ENCODE measurements at regions not wholly inside any gene's neighbourhood (a gene's known extent, or its start where the extent isn't known, plus 50 kb on each side); places are given as distances from the start of the nearest gene placed in this dataset.

DNA sequence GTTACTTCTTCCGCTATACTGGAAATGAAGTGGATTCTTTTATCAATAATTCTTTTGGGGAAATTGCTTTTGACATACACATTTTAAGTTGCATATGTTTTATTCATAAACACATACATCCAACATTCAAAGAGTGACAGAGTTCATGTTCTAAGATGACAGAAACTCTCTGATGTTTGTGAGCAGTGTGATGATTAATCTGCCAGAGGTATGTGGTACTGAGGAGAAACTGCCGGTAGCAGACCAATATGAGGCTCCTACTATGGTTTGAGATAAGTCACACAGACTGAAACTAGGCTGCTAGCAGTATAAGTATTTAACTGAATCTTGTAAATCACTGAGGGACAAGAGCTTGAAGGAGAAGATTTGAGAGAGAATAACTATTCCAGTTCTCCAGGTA, 524.1 kb upstream of the SEMA3D start:
- TF ChIP-seq, protein P1, sequence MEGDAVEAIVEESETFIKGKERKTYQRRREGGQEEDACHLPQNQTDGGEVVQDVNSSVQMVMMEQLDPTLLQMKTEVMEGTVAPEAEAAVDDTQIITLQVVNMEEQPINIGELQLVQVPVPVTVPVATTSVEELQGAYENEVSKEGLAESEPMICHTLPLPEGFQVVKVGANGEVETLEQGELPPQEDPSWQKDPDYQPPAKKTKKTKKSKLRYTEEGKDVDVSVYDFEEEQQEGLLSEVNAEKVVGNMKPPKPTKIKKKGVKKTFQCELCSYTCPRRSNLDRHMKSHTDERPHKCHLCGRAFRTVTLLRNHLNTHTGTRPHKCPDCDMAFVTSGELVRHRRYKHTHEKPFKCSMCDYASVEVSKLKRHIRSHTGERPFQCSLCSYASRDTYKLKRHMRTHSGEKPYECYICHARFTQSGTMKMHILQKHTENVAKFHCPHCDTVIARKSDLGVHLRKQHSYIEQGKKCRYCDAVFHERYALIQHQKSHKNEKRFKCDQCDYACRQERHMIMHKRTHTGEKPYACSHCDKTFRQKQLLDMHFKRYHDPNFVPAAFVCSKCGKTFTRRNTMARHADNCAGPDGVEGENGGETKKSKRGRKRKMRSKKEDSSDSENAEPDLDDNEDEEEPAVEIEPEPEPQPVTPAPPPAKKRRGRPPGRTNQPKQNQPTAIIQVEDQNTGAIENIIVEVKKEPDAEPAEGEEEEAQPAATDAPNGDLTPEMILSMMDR (IDR thresholded peaks at IDR 0.05) = no peak
- TF ChIP-seq POLR2A (IDR thresholded peaks at IDR 0.05) (no peak), EP300 (IDR thresholded peaks at IDR 0.05) (no peak), POLR2AphosphoS5 (IDR thresholded peaks at IDR 0.05) (no peak)
